Lower lobe of right lung (tissue), 2 donors: ENCODE measurements at regions not wholly inside any gene's neighbourhood (a gene's known extent, or its start where the extent isn't known, plus 50 kb on each side); places are given as distances from the start of the nearest gene placed in this dataset.
"Not testable (repeated sequence)": the region's sequence is repeated elsewhere in the genome, so short reads cannot be mapped to it uniquely, and the experiment has no call there.

Source experiments
- ATAC-seq, 2 donors: fragments of 200-7000 bp; cut with Tn5 transposase; one replicate each; pipeline ENCODE4 v1.9.1; 2020 to 2022; ENCODE audit warnings: mild to moderate bottlenecking in 2 of 2, moderate library complexity in 2 of 2
- DNase-seq: peaks from one replicate; pipeline ENCODE4 v3.0.0-alpha.2; 2020
- H3K27ac ChIP-seq: fragments of 200-600 bp; one replicate; pipeline ENCODE4 v1.8.0; 2022
- H3K27me3 ChIP-seq: fragments of 200-600 bp; one replicate; pipeline ENCODE4 v1.8.0; 2022; ENCODE audit warnings: low read depth
- H3K36me3 ChIP-seq: fragments of 200-600 bp; one replicate; pipeline ENCODE4 v1.8.0; 2022; ENCODE audit warnings: mild to moderate bottlenecking
- H3K4me1 ChIP-seq: fragments of 200-600 bp; one replicate; pipeline ENCODE4 v1.8.0; 2022
- H3K4me3 ChIP-seq: fragments of 200-600 bp; one replicate; pipeline ENCODE4 v1.8.0; 2022; ENCODE audit warnings: mild to moderate bottlenecking
- H3K9me3 ChIP-seq: fragments of 200-600 bp; one replicate; pipeline ENCODE4 v1.8.0; 2022
- intact Hi-C: fragments of 100-400 bp; cut with DNase I; formaldehyde crosslinking; loops from one replicate; pipeline ENCODE4 v1.11.0; 2022
- TF ChIP-seq, protein P1 (sequence below): fragments of 200-600 bp; IDR thresholded peaks from one replicate; pipeline ENCODE4 v1.8.0; 2022; ENCODE audit warnings: antibody characterized with exemption, mild to moderate bottlenecking
- donor health status: DM: no; HTN: yes; CAD: no; lungs with severe emphysema.

DNA sequence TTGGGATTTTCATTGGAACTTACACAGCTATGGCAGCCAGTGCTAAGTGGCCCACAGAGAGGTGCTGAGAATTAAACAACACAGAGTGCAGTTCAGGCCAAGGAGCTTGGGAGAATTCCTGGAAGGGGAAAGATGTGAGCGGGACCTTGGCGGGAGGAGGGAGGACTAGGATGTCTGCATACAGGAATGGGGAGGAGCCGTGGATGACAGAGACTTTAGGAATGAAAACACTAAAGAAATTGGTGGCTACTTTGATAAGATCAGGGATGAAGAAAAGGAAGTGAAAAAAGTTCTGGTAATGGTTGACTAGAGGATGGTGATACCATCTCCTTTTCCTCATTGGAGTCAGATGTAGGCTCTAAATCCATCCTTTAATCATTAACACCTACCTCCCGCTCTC, 234.2 kb upstream of the FZD8 start:
- H3K27ac ChIP-seq, result no peak overlapping the region
- H3K9me3 ChIP-seq, result no peaks in the 10 kb centered on the region
- H3K4me3 ChIP-seq, result no peak overlapping the region
- ATAC-seq (no peak), DNase-seq (no peak)
- TF ChIP-seq, protein P1, sequence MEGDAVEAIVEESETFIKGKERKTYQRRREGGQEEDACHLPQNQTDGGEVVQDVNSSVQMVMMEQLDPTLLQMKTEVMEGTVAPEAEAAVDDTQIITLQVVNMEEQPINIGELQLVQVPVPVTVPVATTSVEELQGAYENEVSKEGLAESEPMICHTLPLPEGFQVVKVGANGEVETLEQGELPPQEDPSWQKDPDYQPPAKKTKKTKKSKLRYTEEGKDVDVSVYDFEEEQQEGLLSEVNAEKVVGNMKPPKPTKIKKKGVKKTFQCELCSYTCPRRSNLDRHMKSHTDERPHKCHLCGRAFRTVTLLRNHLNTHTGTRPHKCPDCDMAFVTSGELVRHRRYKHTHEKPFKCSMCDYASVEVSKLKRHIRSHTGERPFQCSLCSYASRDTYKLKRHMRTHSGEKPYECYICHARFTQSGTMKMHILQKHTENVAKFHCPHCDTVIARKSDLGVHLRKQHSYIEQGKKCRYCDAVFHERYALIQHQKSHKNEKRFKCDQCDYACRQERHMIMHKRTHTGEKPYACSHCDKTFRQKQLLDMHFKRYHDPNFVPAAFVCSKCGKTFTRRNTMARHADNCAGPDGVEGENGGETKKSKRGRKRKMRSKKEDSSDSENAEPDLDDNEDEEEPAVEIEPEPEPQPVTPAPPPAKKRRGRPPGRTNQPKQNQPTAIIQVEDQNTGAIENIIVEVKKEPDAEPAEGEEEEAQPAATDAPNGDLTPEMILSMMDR, result no peak
- no peaks in the 10 kb centered on the region for H3K27me3 ChIP-seq
- no peaks in the 10 kb centered on the region for H3K4me1 ChIP-seq
- no peaks in the 10 kb centered on the region for H3K36me3 ChIP-seq
- intact Hi-C loops, result no loop called here

DNA sequence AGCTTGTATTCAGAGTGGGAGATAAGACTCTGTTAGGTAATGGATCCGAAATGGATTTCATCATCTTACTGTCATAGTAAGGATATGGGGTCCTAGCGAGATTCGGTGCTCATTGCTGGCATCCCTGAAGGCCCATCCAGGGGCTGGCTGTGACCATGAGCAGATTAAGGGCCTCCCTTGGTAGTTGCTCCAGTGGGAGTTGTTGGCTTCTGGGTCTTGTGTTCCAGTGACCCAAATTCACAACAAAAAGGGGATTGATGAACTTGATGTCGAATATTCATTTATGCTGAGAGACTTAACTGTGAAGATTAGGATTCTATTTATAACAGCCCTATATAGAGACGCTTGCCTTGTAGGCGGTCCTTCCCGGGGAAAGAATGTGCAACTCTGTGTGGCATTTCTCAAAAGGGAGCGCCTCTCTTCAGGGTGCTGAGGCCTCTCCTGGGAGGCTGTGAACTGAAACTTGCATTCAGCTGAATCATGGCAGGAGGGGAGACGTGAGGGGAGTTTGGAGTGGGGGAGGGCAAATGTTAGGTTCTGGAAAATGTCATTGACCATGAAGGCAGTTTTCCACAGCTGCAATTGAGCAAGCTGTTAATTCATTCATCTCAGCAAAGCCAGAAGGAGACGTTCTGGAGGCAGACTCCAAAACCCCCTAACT, 233.1 kb upstream of the FZD8 start:
- Histone ChIP-seq H3K36me3 (no peaks in the 10 kb centered on the region), H3K9me3 (no peaks in the 10 kb centered on the region), H3K4me3 (no peak overlapping the region), H3K4me1 (no peaks in the 10 kb centered on the region), H3K27ac (no peak overlapping the region), H3K27me3 (no peaks in the 10 kb centered on the region)
- intact Hi-C loops, result no loop called here
- ATAC-seq, result peak; percentile 74 to 79
- TF ChIP-seq, protein P1, result no peak
- DNase-seq, result no peak

DNA sequence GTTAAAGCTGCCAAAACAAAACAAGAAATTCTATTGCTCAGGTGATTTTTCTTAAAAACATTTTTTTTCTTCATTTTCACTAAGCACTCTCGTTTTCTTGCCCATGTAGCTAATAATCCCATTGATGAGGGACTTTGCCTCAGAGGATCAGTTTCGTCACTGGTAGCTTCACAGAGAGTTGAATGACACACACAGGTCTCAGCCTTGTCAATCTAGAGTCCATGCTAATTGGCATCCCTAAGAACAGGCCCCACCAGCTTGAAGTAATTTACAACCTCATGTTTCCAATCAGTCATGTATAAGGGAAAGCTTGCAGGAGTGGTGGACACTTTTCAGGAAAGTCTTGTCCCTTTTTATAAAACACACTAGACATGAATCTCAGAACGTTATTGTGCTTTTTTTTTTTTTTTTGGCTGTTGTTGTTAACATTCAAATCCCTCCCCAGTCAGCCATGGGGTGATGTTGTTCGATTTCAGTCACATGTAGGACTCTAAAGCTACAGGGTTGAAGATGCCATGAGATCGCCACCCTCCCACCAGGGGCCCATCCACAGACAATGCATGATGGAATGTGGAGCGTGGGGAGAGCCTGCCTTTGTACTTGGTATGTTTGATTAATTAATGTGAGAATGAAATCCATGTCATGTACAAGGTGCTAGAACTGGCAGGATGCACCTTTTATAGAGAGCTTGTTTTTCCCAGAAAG, 232.4 kb upstream of the FZD8 start:
- no peak for DNase-seq
- intact Hi-C loops, result no loop called here
- Histone ChIP-seq H3K36me3 (no peaks in the 10 kb centered on the region), H3K4me1 (no peaks in the 10 kb centered on the region), H3K9me3 (no peaks in the 10 kb centered on the region), H3K27ac (no peak overlapping the region), H3K27me3 (no peaks in the 10 kb centered on the region), H3K4me3 (no peak overlapping the region)
- ATAC-seq, result no peak
- TF ChIP-seq, protein P1, result no peak

DNA sequence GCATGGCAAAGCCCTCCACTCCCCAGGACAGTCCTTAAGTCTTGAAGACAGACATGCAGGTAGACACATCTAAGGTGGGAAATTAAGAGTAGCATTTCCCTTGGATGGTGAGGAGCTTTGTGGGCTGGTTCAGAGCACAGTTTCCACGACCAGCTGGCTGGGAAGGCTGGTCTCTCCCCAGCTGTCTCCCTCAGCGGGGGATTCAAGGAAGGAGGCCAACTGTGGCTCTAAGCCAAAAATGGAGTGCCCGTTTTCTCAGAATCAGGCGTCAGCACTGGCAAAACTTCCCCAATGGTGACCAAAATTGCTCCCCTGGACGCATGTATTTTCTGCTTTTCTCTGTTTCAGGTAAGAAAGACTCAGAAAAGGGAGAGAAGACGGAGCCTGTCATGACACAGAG, 230.6 kb upstream of the FZD8 start:
- no peaks in the 10 kb centered on the region for H3K36me3 ChIP-seq
- no peaks in the 10 kb centered on the region for H3K27me3 ChIP-seq
- H3K4me1 ChIP-seq, result no peaks in the 10 kb centered on the region
- H3K9me3 ChIP-seq, result no peaks in the 10 kb centered on the region
- no peak overlapping the region for H3K27ac ChIP-seq
- no peak for DNase-seq
- intact Hi-C loops, result no loop called here
- TF ChIP-seq, protein P1, result no peak
- no peak for ATAC-seq
- no peak overlapping the region for H3K4me3 ChIP-seq

DNA sequence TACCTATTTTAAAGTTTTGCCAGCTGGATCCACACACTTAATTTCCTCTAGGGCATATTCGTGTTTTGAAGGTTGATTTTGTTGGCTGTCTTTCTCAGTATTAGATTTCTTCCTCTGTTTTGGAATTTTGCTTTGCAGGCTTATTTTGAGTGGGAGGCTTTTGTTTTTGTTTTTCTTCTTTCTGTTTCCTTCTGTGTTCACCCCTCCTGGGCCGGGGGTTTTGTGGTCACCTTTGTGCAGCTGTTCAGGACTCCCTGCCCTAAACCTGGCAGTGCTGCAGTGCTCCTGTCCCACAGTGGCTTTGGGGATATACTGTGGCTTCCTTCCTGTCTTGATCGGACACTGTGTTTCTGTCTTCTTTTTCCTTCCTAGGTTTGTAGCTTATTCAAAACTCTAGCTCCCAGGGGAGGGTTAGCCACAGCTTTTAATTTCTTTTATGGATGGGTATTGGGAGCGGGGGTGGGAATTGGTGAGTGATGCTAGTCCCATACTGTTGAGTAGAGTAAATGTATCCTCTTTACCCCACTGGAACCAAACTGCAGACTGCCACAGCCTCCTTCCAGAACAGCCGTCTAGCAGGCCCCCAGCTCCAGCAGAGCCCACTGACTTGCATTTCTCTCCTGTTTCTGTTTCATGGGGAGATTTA, 228.7 kb upstream of the FZD8 start:
- TF ChIP-seq, protein P1, result no peak
- intact Hi-C loops, result no loop called here
- ATAC-seq (no peak), DNase-seq (no peak)
- Histone ChIP-seq H3K36me3 (no peaks in the 10 kb centered on the region), H3K4me3 (no peak overlapping the region), H3K27ac (no peak overlapping the region), H3K27me3 (no peaks in the 10 kb centered on the region), H3K9me3 (no peaks in the 10 kb centered on the region), H3K4me1 (no peaks in the 10 kb centered on the region)

DNA sequence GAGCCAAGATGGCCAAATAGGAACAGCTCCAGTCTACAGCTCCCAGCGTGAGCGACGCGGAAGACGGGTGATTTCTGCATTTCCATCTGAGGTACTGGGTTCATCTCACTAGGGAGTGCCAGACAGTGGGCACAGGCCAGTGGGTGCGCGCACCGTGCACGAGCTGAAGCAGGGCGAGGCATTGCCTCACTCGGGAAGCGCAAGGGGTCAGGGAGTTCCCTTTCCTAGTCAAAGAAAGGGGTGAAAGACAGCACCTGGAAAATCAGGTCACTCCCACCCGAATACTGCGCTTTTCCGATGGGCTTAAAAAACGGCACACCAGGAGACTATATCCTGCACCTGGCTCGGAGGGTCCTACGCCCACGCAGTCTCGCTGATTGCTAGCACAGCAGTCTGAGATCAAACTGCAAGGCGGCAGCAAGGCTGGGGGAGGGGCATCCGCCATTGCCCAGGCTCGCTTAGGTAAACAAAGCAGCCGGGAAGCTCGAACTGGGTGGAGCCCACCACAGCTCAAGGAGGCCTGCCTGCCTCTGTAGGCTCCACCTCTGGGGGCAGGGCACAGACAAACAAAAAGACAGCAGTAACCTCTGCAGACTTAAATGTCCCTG, 216.7 kb upstream of the FZD8 start:
- H3K4me1 ChIP-seq, ATAC-seq, H3K27ac ChIP-seq, H3K27me3 ChIP-seq, H3K36me3 ChIP-seq, DNase-seq, H3K4me3 ChIP-seq, H3K9me3 ChIP-seq, intact Hi-C loops: not testable (repeated sequence)
